Calu3 (cell line): ENCODE measurements at regions not wholly inside any gene's neighbourhood (a gene's known extent, or its start where the extent isn't known, plus 50 kb on each side); places are given as distances from the start of the nearest gene placed in this dataset.

Experiments
- BruUV-seq: library from RNA; stranded (reverse); fragments of 400-500 nt; replicated peaks from 2 replicates; lab custom pipeline; 2021; lab: Mats Ljungman, UMichigan
- CTCF ChIA-PET: fragments of 300-600 bp; sonication (Branson Sonifier 250); formaldehyde crosslinking; loops from one replicate; lab custom pipeline; 2022; ENCODE audit warnings: antibody characterized with exemption; lab: Charles Lee
- DNase-seq: peaks from one replicate; pipeline ENCODE4 v3.0.0; 2022
- H3K27ac Mint-ChIP-seq: one replicate; pipeline ENCODE4 v1.8.0; 2022; ENCODE audit warnings: mixed read lengths; ENCODE audit not compliant: unreplicated experiment
- H3K27me3 Mint-ChIP-seq: one replicate; pipeline ENCODE4 v1.8.0; 2022; ENCODE audit warnings: mixed read lengths; ENCODE audit not compliant: unreplicated experiment
- H3K36me3 Mint-ChIP-seq: one replicate; pipeline ENCODE4 v1.8.0; 2022; ENCODE audit warnings: mild to moderate bottlenecking, moderate library complexity, mixed read lengths; ENCODE audit not compliant: insufficient read depth, unreplicated experiment
- H3K4me1 Mint-ChIP-seq: one replicate; pipeline ENCODE4 v1.8.0; 2022; ENCODE audit warnings: mild to moderate bottlenecking, low read depth, mixed read lengths; ENCODE audit not compliant: unreplicated experiment
- H3K4me3 Mint-ChIP-seq: one replicate; pipeline ENCODE4 v1.8.0; 2022; ENCODE audit warnings: mild to moderate bottlenecking, low read depth, moderate library complexity, mixed read lengths; ENCODE audit not compliant: unreplicated experiment
- H3K9me3 Mint-ChIP-seq: one replicate; pipeline ENCODE4 v1.8.0; 2022; ENCODE audit warnings: low read depth, mixed read lengths; ENCODE audit not compliant: unreplicated experiment
- CTCF ChIP-seq: fragments of 200-600 bp; IDR thresholded peaks from one replicate; pipeline ENCODE4 v1.8.0; 2022; ENCODE audit warnings: antibody characterized with exemption; ENCODE audit not compliant: unreplicated experiment
- intact Hi-C: fragments of 100-400 bp; cut with micrococcal nuclease; formaldehyde crosslinking; loops from one replicate; pipeline ENCODE4 v1.10.0; 2022; ENCODE audit not compliant: unreplicated experiment

GRCh38 chr3:98662699-98663098 is 69.3 kb upstream of the CPOX start:
- Mint-ChIP-seq H3K36me3 (no peaks in the 10 kb centered on the region), H3K4me1 (no peaks in the 10 kb centered on the region), H3K27ac (no peak overlapping the region), H3K27me3 (peaks cover 13% of the 10 kb centered on the region), H3K9me3 (peaks cover 3% of the 10 kb centered on the region), H3K4me3 (no peak overlapping the region)
- CTCF ChIA-PET: no interaction called here
- no TSS peak for BruUV-seq
- DNase-seq: no peak
- TF ChIP-seq CTCF: no peak
- intact Hi-C loops: no loop called here

- BruUV-seq: no TSS peak
- CTCF ChIA-PET: no interaction called here
- H3K27me3 Mint-ChIP-seq: no peaks in the 10 kb centered on the region
These were observed 76.6 kb upstream of the CPOX start for GRCh38 chr3:98670020-98670419.

GRCh38 chr3:98679986-98680385 is 83.2 kb upstream of the ST3GAL6 start:
- DNase-seq: no peak
- no TSS peak for BruUV-seq
- Mint-ChIP-seq H3K4me1 (peaks cover 6% of the 10 kb centered on the region), H3K4me3 (no peak overlapping the region), H3K27ac (no peak overlapping the region), H3K27me3 (no peaks in the 10 kb centered on the region), H3K9me3 (peaks cover 4% of the 10 kb centered on the region), H3K36me3 (no peaks in the 10 kb centered on the region)
- TF ChIP-seq CTCF: no peak
- CTCF ChIA-PET: no interaction called here
- intact Hi-C loops: no loop called here

More at GRCh38 chr3:98670020-98670419, 76.6 kb upstream of the CPOX start:
- TF ChIP-seq CTCF: no peak
- intact Hi-C loops: no loop called here
- Mint-ChIP-seq H3K4me3 (no peak overlapping the region), H3K27ac (no peak overlapping the region), H3K9me3 (no peaks in the 10 kb centered on the region), H3K36me3 (no peaks in the 10 kb centered on the region), H3K4me1 (no peaks in the 10 kb centered on the region)
- DNase-seq: peak; percentile 6

GRCh38 chr3:98680723-98681122 is 82.4 kb upstream of the ST3GAL6 start:
- Mint-ChIP-seq H3K27ac (no peak overlapping the region), H3K27me3 (no peaks in the 10 kb centered on the region), H3K36me3 (no peaks in the 10 kb centered on the region), H3K4me3 (no peak overlapping the region), H3K4me1 (peaks cover 7% of the 10 kb centered on the region), H3K9me3 (peaks cover 4% of the 10 kb centered on the region)
- BruUV-seq: no TSS peak
- no peak for DNase-seq
- CTCF ChIA-PET: no interaction called here
- TF ChIP-seq CTCF: no peak
- intact Hi-C loops: no loop called here
